B cell (primary cell): ENCODE measurements at regions not wholly inside any gene's neighbourhood (a gene's known extent, or its start where the extent isn't known, plus 50 kb on each side); places are given as distances from the start of the nearest gene placed in this dataset.
"Not testable (repeated sequence)": the region's sequence is repeated elsewhere in the genome, so short reads cannot be mapped to it uniquely, and the experiment has no call there.

Source experiments
- ATAC-seq: fragments of 200-7000 bp; cut with Tn5 transposase; one replicate; pipeline ENCODE4 v1.10.0; 2021; ENCODE audit warnings: low read depth, mild to moderate bottlenecking, moderate number of reproducible peaks, moderate library complexity
- CTCF ChIA-PET: fragments of 350-600 bp; sonication (Branson Sonifier 250); formaldehyde crosslinking; loops from one replicate; lab custom pipeline; 2021; ENCODE audit warnings: antibody characterized with exemption, inconsistent platforms; lab: Charles Lee
- POLR2A ChIA-PET: fragments of 350-600 bp; sonication (Branson Sonifier 250); formaldehyde crosslinking; loops from one replicate; lab custom pipeline; 2021; ENCODE audit warnings: antibody characterized with exemption; lab: Charles Lee
- DNase-seq: peaks from one replicate; pipeline ENCODE4 v3.0.0; 2013
- H2AFZ ChIP-seq: 2 replicates; pipeline ENCODE4 v1.6.1; 2012; ENCODE audit warnings: mild to moderate bottlenecking, low read depth, low read length; ENCODE audit not compliant: insufficient read depth, poor library complexity, severe bottlenecking
- H3K27ac ChIP-seq, 2 donors: 1 replicate in 1 of 2; 2 replicates in 1 of 2; pipeline ENCODE4 v1.5.1; 2012 to 2013; ENCODE audit warnings: low read length in 2 of 2, mild to moderate bottlenecking in 2 of 2, moderate library complexity in 1 of 2
- H3K27me3 ChIP-seq, 4 experiments: fragments of 200-600 bp in 1 of 4; sonication (generic) in 1 of 4; replicated peaks in 1 of 4; 1 replicate in 2 of 4; 2 replicates in 2 of 4; pipeline versions ENCODE4 v1.6.1 to v1.7.0; 2013 to 2016; ENCODE audit warnings: low read length in 3 of 4, mild to moderate bottlenecking in 2 of 4, mixed read lengths in 1 of 4, moderate library complexity in 1 of 4; ENCODE audit not compliant: insufficient read depth in 4 of 4, control insufficient read depth in 3 of 4; ENCODE audit errors: control extremely low read depth in 1 of 4
- H3K36me3 ChIP-seq, 2 experiments: replicated peaks in 1 of 2; 1 replicate in 1 of 2; 2 replicates in 1 of 2; pipeline versions ENCODE4 v1.6.1 to v1.7.1; 2013; ENCODE audit warnings: low read length in 1 of 2; ENCODE audit not compliant: insufficient read depth in 2 of 2, control insufficient read depth in 1 of 2; ENCODE audit errors: control extremely low read depth in 1 of 2, extremely low read depth in 1 of 2
- H3K4me1 ChIP-seq, 2 donors: fragments of 200-600 bp in 1 of 2; sonication (generic) in 1 of 2; 1 replicate in 1 of 2; 2 replicates in 1 of 2; pipeline versions ENCODE4 v1.5.1 to v1.6.1; 2013 to 2017; ENCODE audit warnings: low read length in 2 of 2; ENCODE audit not compliant: control insufficient read depth in 2 of 2, insufficient read depth in 2 of 2
- H3K4me2 ChIP-seq: replicated peaks from 2 replicates; pipeline ENCODE3; 2012; ENCODE audit warnings: mild to moderate bottlenecking, low read depth, low read length; ENCODE audit not compliant: poor library complexity, severe bottlenecking
- H3K4me3 ChIP-seq, 5 experiments: fragments of 200-600 bp in 1 of 5; sonication (generic) in 1 of 5; 1 replicate in 3 of 5; 2 replicates in 2 of 5; pipeline versions ENCODE4 v1.5.1 to v1.7.0; 2011 to 2016; ENCODE audit warnings: low read length in 4 of 5, mild to moderate bottlenecking in 4 of 5, low read depth in 2 of 5, control low read depth in 1 of 5, moderate library complexity in 1 of 5; ENCODE audit not compliant: insufficient read depth in 1 of 5; ENCODE audit errors: control extremely low read depth in 1 of 5, extremely low read depth in 1 of 5
- H3K79me2 ChIP-seq: fragments of 200-600 bp; sonication (generic); one replicate; pipeline ENCODE4 v1.6.0; 2016; ENCODE audit warnings: low read length; ENCODE audit not compliant: control insufficient read depth, insufficient read depth
- H3K9ac ChIP-seq: fragments of 200-600 bp; sonication (generic); 2 replicates; pipeline ENCODE4 v1.6.1; 2017; ENCODE audit warnings: mild to moderate bottlenecking, low read length, moderate library complexity
- H3K9me3 ChIP-seq, 3 donors: one replicate each; pipeline versions ENCODE4 v1.6.1 to v1.7.1; 2013; ENCODE audit warnings: low read length in 2 of 3; ENCODE audit not compliant: control insufficient read depth in 2 of 3, insufficient read depth in 1 of 3; ENCODE audit errors: control extremely low read depth in 1 of 3
- H4K20me1 ChIP-seq: 2 replicates; pipeline ENCODE4 v1.6.0; 2012; ENCODE audit warnings: mild to moderate bottlenecking, low read length; ENCODE audit not compliant: insufficient read depth, control insufficient read depth, poor library complexity, severe bottlenecking
- H3K27ac Mint-ChIP-seq: one replicate; pipeline ENCODE4 v1.8.0; 2021; ENCODE audit warnings: mixed read lengths
- H3K27me3 Mint-ChIP-seq: one replicate; pipeline ENCODE4 v1.8.0; 2021; ENCODE audit warnings: mixed read lengths
- H3K4me1 Mint-ChIP-seq: one replicate; pipeline ENCODE4 v1.8.0; 2021; ENCODE audit warnings: mixed read lengths
- H3K4me3 Mint-ChIP-seq: one replicate; pipeline ENCODE4 v1.8.0; 2021; ENCODE audit warnings: mixed read lengths
- H3K9me3 Mint-ChIP-seq: one replicate; pipeline ENCODE4 v1.8.0; 2022; ENCODE audit warnings: mixed read lengths; ENCODE audit not compliant: insufficient read depth
- CTCF ChIP-seq: fragments of 200-600 bp; IDR thresholded peaks from one replicate; pipeline ENCODE4 v1.8.0; 2022; ENCODE audit warnings: antibody characterized with exemption, mild to moderate bottlenecking
- EZH2 ChIP-seq: IDR thresholded peaks from 2 replicates; pipeline ENCODE4 v1.6.1; 2012; ENCODE audit warnings: borderline replicate concordance, low read depth, mild to moderate bottlenecking, moderate library complexity, low read length; ENCODE audit not compliant: insufficient read depth, poor library complexity, severe bottlenecking
- WGBS: methylation state at CpG from one replicate; pipeline ENCODE4 v1.1.5; 2013; ENCODE audit warnings: missing lambda C conversion rate; ENCODE audit not compliant: insufficient coverage; 5-methylcytosine and 5-hydroxymethylcytosine counted together
- intact Hi-C: fragments of 100-400 bp; cut with micrococcal nuclease; formaldehyde crosslinking; loops from one replicate; pipeline ENCODE4 v1.10.0; 2022

- no peak overlapping the region for H3K27ac ChIP-seq
- WGBS, result no CpG with 5 or more reads among the region's 5 CpGs
- H3K4me2 ChIP-seq, result no peak overlapping the region
- no peaks in the 10 kb centered on the region for H4K20me1 ChIP-seq
- H3K27ac Mint-ChIP-seq, result no peak overlapping the region
- CTCF ChIA-PET, result no interaction called here
- no peak overlapping the region for H3K4me3 ChIP-seq
- H3K9me3 Mint-ChIP-seq, result peaks cover 8% of the 10 kb centered on the region
- DNase-seq, result no peak
- H3K4me1 Mint-ChIP-seq, result no peaks in the 10 kb centered on the region
- no peaks in the 10 kb centered on the region for H3K27me3 Mint-ChIP-seq
- no peak overlapping the region for H3K4me3 Mint-ChIP-seq
- H3K9ac ChIP-seq, result no peak overlapping the region
- POLR2A ChIA-PET, result no interaction called here
- H3K27me3 ChIP-seq, result no peaks in the 10 kb centered on the region
- no peaks in the 10 kb centered on the region for H3K79me2 ChIP-seq
- no peaks in the 10 kb centered on the region for H3K4me1 ChIP-seq
- intact Hi-C loops, result no loop called here
- TF ChIP-seq CTCF (no peak), EZH2 (no peak)
- no peak overlapping the region for H2AFZ ChIP-seq
- ATAC-seq, result no peak
- no peaks in the 10 kb centered on the region for H3K36me3 ChIP-seq
- H3K9me3 ChIP-seq, result peaks cover 0 to 3% (median 0%) of the 10 kb centered on the region in 3 donors
These were observed 67.4 kb downstream of the SNTN start for GRCh38 chr3:63719796-63720445.

DNA sequence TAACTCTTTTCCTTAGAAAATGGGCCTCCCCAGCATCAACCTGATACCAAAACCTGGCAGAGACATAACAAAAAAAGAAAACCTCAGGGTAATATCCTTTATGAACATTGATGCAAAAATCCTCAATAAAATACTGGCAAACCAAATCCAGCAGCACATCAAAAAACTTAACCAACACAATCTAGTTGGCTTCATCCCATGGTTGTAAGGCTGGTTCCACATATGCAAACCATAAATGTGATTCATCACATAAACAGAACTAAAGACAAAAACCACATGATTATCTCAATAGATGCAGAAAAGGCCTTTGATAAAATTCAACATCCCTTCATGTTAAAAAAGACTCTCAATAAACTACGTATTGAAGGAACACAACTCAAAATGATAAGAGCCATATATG lies 68.5 kb downstream of the SNTN start:
- H3K9me3 Mint-ChIP-seq, H3K27me3 Mint-ChIP-seq, ATAC-seq, H3K4me1 ChIP-seq, H3K4me3 ChIP-seq, H3K27ac Mint-ChIP-seq, H2AFZ ChIP-seq, H3K27ac ChIP-seq, H3K4me2 ChIP-seq, H3K9me3 ChIP-seq, DNase-seq, H3K36me3 ChIP-seq, CTCF ChIA-PET, H3K4me3 Mint-ChIP-seq, H3K27me3 ChIP-seq, POLR2A ChIA-PET, H3K79me2 ChIP-seq, H4K20me1 ChIP-seq, H3K9ac ChIP-seq, intact Hi-C loops, H3K4me1 Mint-ChIP-seq: not testable (repeated sequence)
- WGBS, result 100% methylated on average over 1 of the region's 1 CpG
